ENCODE measurements at regions not wholly inside any gene's neighbourhood (a gene's known extent, or its start where the extent isn't known, plus 50 kb on each side); places are given as distances from the start of the nearest gene placed in this dataset.

GRCh38 chr5:91898019-91898418 is 514.9 kb upstream of the ARRDC3 start:
- DNase-seq: no peak
- Histone ChIP-seq H3K9me3 (no peaks in the 10 kb centered on the region), H3K27me3 (no peaks in the 10 kb centered on the region), H3K36me3 (no peaks in the 10 kb centered on the region), H3K27ac (no peak overlapping the region), H3K4me1 (ENCODE audit: insufficient read depth) (no peaks in the 10 kb centered on the region), H3K4me3 (no peak overlapping the region)
- 75 to 79% (median 76%) methylated on average over 6 of the region's 6 CpGs for WGBS, 3 donors
- TF ChIP-seq POLR2A (IDR thresholded peaks at IDR 0.05) (no peak), EP300 (IDR thresholded peaks at IDR 0.05) (no peak)
- TF ChIP-seq, protein P1, sequence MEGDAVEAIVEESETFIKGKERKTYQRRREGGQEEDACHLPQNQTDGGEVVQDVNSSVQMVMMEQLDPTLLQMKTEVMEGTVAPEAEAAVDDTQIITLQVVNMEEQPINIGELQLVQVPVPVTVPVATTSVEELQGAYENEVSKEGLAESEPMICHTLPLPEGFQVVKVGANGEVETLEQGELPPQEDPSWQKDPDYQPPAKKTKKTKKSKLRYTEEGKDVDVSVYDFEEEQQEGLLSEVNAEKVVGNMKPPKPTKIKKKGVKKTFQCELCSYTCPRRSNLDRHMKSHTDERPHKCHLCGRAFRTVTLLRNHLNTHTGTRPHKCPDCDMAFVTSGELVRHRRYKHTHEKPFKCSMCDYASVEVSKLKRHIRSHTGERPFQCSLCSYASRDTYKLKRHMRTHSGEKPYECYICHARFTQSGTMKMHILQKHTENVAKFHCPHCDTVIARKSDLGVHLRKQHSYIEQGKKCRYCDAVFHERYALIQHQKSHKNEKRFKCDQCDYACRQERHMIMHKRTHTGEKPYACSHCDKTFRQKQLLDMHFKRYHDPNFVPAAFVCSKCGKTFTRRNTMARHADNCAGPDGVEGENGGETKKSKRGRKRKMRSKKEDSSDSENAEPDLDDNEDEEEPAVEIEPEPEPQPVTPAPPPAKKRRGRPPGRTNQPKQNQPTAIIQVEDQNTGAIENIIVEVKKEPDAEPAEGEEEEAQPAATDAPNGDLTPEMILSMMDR (IDR thresholded peaks at IDR 0.05): no peak
- intact Hi-C loops (cut with DNase I): no loop called here

DNA sequence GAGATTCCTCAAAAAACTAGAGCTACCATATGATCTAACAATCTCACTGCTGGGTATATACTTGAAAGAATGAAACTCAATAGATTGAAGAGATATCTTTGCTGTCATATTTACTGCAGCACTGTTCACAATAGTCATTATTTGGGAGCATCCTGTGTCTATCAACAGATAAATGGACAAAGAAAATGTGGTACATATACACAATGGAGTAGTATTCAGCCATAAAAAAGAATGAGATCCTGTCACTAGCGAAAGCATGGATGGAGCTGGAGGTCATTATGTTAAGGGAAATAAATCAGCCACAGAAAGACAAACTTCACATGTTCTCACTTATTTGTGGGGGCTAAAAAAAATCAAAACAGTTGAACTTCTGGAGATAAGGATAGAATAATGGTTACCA is 505.7 kb upstream of the ARRDC3 start:
- intact Hi-C loops (cut with DNase I): no loop called here
- TF ChIP-seq POLR2A (IDR thresholded peaks at IDR 0.05) (no peak), EP300 (IDR thresholded peaks at IDR 0.05) (no peak)
- TF ChIP-seq, protein P1 (IDR thresholded peaks at IDR 0.05): no peak
- Histone ChIP-seq H3K4me3 (no peak overlapping the region), H3K9me3 (no peaks in the 10 kb centered on the region), H3K36me3 (no peaks in the 10 kb centered on the region), H3K27me3 (no peaks in the 10 kb centered on the region), H3K27ac (no peak overlapping the region), H3K4me1 (ENCODE audit: insufficient read depth) (no peaks in the 10 kb centered on the region)
- WGBS, 3 donors: 89 to 93% (median 90%) methylated on average over 1 of the region's 1 CpG
- DNase-seq: no peak

GRCh38 chr5:91885291-91886265 is 502.5 kb upstream of the ARRDC3 start:
- no peak for DNase-seq
- H3K9me3 ChIP-seq: no peaks in the 10 kb centered on the region

GRCh38 chr5:91884036-91884435 is 500.9 kb upstream of the ARRDC3 start:
- intact Hi-C loops (cut with DNase I): no loop called here
- H3K27me3 ChIP-seq: no peaks in the 10 kb centered on the region
- WGBS, 3 donors: 70 to 85% (median 79%) methylated on average over 1 of the region's 1 CpG
- TF ChIP-seq POLR2A (IDR thresholded peaks at IDR 0.05) (no peak), EP300 (IDR thresholded peaks at IDR 0.05) (no peak)
- TF ChIP-seq, protein P1 (IDR thresholded peaks at IDR 0.05): no peak
- no peaks in the 10 kb centered on the region for H3K4me1 ChIP-seq (ENCODE audit: insufficient read depth)
- no peak overlapping the region for H3K4me3 ChIP-seq
- no peak for DNase-seq
- no peak overlapping the region for H3K27ac ChIP-seq
- no peaks in the 10 kb centered on the region for H3K36me3 ChIP-seq
- H3K9me3 ChIP-seq: no peaks in the 10 kb centered on the region

More at GRCh38 chr5:91885291-91886265, 502.5 kb upstream of the ARRDC3 start:
- 56 to 75% (median 57%) methylated on average over 8 of the region's 8 CpGs for WGBS, 3 donors
- Histone ChIP-seq H3K27me3 (no peaks in the 10 kb centered on the region), H3K4me1 (ENCODE audit: insufficient read depth) (no peaks in the 10 kb centered on the region), H3K36me3 (no peaks in the 10 kb centered on the region), H3K4me3 (no peak overlapping the region), H3K27ac (no peak overlapping the region)
- TF ChIP-seq, protein P1 (IDR thresholded peaks at IDR 0.05): no peak
- TF ChIP-seq POLR2A (IDR thresholded peaks at IDR 0.05) (no peak), EP300 (IDR thresholded peaks at IDR 0.05) (no peak)
- intact Hi-C loops (cut with DNase I): no loop called here
